ENCODE measurements at regions not wholly inside any gene's neighbourhood (a gene's known extent, or its start where the extent isn't known, plus 50 kb on each side); places are given as distances from the start of the nearest gene placed in this dataset.

DNA sequence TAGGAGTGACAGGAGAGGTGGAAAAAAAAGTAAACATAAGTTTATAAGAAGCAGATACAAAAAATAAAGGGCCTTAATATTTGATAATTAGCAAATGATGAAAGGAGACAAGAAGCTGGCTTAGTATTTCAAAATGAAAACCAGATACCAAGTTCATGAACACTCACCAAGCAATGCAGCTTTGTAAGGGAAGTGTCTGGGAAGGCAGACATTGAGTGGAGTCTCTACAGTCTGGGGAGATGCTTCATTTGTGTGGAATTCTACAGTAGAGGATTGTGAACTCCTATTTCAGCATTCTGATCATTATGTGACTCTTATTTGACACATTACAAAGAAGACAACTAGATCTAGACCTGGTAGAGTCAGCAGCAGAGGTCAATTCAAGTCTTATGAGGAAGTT lies 1072.7 kb downstream of the DSC3 start:
- Histone ChIP-seq H3K27ac (ENCODE audit: extremely low read length, insufficient read depth, low read length) (no peak overlapping the region), H3K4me1 (ENCODE audit: insufficient read depth, low read length) (no peaks in the 10 kb centered on the region), H2AFZ (ENCODE audit: low read length) (no peak overlapping the region), H3K4me2 (ENCODE audit: low read depth, low read length) (no peak overlapping the region), H3K79me2 (ENCODE audit: insufficient read depth, low read length) (no peaks in the 10 kb centered on the region), H3K4me3 (replicated peaks in 1 of 3; ENCODE audit: insufficient read depth in 1 of 3, low read depth in 2 of 3, low read length in 3 of 3) (no peak overlapping the region), H3K36me3 (replicated peaks in 1 of 2; ENCODE audit: control insufficient read depth in 1 of 2, insufficient read depth in 2 of 2, low read length in 2 of 2) (no peaks in the 10 kb centered on the region), H3K27me3 (ENCODE audit: control insufficient read depth in 1 of 2, insufficient read depth in 2 of 2, low read length in 2 of 2) (no peaks in the 10 kb centered on the region), H3K9ac (ENCODE audit: insufficient read depth, low read depth, low read length) (no peak overlapping the region), H3K9me3 (ENCODE audit: low read length) (no peaks in the 10 kb centered on the region), H4K20me1 (ENCODE audit: insufficient read depth, low read length) (no peaks in the 10 kb centered on the region)
- TF ChIP-seq ADNP (CRISPR knock-in tag; IDR thresholded peaks at IDR 0.05): no peak
- no peak for TF ChIP-seq NFYB (CRISPR knock-in tag; IDR thresholded peaks at IDR 0.05)
- TF ChIP-seq SMAD9 (CRISPR knock-in tag; IDR thresholded peaks at IDR 0.05): no peak
- TF ChIP-seq ARNTL (CRISPR knock-in tag; IDR thresholded peaks at IDR 0.05): no peak
- TF ChIP-seq, protein P1, sequence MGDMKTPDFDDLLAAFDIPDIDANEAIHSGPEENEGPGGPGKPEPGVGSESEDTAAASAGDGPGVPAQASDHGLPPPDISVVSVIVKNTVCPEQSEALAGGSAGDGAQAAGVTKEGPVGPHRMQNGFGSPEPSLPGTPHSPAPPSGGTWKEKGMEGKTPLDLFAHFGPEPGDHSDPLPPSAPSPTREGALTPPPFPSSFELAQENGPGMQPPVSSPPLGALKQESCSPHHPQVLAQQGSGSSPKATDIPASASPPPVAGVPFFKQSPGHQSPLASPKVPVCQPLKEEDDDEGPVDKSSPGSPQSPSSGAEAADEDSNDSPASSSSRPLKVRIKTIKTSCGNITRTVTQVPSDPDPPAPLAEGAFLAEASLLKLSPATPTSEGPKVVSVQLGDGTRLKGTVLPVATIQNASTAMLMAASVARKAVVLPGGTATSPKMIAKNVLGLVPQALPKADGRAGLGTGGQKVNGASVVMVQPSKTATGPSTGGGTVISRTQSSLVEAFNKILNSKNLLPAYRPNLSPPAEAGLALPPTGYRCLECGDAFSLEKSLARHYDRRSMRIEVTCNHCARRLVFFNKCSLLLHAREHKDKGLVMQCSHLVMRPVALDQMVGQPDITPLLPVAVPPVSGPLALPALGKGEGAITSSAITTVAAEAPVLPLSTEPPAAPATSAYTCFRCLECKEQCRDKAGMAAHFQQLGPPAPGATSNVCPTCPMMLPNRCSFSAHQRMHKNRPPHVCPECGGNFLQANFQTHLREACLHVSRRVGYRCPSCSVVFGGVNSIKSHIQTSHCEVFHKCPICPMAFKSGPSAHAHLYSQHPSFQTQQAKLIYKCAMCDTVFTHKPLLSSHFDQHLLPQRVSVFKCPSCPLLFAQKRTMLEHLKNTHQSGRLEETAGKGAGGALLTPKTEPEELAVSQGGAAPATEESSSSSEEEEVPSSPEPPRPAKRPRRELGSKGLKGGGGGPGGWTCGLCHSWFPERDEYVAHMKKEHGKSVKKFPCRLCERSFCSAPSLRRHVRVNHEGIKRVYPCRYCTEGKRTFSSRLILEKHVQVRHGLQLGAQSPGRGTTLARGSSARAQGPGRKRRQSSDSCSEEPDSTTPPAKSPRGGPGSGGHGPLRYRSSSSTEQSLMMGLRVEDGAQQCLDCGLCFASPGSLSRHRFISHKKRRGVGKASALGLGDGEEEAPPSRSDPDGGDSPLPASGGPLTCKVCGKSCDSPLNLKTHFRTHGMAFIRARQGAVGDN (CRISPR knock-in tag; IDR thresholded peaks at IDR 0.05): no peak
- TF ChIP-seq AKAP8 (CRISPR knock-in tag; IDR thresholded peaks at IDR 0.05): no peak
- no peak for TF ChIP-seq ZNF20 (CRISPR knock-in tag; IDR thresholded peaks at IDR 0.05)
- no peak for TF ChIP-seq ZBTB38 (CRISPR knock-in tag; IDR thresholded peaks at IDR 0.05)
- TF ChIP-seq, protein P2, sequence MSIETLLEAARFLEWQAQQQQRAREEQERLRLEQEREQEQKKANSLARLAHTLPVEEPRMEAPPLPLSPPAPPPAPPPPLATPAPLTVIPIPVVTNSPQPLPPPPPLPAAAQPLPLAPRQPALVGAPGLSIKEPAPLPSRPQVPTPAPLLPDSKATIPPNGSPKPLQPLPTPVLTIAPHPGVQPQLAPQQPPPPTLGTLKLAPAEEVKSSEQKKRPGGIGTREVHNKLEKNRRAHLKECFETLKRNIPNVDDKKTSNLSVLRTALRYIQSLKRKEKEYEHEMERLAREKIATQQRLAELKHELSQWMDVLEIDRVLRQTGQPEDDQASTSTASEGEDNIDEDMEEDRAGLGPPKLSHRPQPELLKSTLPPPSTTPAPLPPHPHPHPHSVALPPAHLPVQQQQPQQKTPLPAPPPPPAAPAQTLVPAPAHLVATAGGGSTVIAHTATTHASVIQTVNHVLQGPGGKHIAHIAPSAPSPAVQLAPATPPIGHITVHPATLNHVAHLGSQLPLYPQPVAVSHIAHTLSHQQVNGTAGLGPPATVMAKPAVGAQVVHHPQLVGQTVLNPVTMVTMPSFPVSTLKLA (IDR thresholded peaks at IDR 0.05): no peak
- TF ChIP-seq PHF20 (CRISPR knock-in tag; IDR thresholded peaks at IDR 0.05): no peak
- no peak for TF ChIP-seq XRCC5 (optimal IDR thresholded peaks at IDR 0.05; ENCODE audit: low read length)
- TF ChIP-seq, protein P3, sequence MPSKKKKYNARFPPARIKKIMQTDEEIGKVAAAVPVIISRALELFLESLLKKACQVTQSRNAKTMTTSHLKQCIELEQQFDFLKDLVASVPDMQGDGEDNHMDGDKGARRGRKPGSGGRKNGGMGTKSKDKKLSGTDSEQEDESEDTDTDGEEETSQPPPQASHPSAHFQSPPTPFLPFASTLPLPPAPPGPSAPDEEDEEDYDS (CRISPR knock-in tag; IDR thresholded peaks at IDR 0.05): no peak
- no peak for TF ChIP-seq EZH2 (conservative IDR thresholded peaks at IDR 0.05; ENCODE audit: low read depth, low read length)
- TF ChIP-seq, protein P4, sequence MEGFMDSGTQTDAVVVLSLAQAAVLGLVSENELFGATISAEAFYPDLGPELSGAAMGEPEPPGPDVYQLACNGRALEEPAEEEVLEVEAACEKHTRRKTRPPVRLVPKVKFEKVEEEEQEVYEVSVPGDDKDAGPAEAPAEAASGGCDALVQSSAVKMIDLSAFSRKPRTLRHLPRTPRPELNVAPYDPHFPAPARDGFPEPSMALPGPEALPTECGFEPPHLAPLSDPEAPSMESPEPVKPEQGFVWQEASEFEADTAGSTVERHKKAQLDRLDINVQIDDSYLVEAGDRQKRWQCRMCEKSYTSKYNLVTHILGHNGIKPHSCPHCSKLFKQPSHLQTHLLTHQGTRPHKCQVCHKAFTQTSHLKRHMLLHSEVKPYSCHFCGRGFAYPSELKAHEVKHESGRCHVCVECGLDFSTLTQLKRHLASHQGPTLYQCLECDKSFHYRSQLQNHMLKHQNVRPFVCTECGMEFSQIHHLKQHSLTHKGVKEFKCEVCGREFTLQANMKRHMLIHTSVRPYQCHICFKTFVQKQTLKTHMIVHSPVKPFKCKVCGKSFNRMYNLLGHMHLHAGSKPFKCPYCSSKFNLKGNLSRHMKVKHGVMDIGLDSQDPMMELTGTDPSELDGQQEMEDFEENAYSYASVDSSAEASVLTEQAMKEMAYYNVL (CRISPR knock-in tag; IDR thresholded peaks at IDR 0.05; ENCODE audit: borderline replicate concordance): no peak
- no peak for TF ChIP-seq TAF15 (IDR thresholded peaks at IDR 0.05; ENCODE audit: low read depth, low read length, poor library complexity, severe bottlenecking)
- TF ChIP-seq, protein P5, sequence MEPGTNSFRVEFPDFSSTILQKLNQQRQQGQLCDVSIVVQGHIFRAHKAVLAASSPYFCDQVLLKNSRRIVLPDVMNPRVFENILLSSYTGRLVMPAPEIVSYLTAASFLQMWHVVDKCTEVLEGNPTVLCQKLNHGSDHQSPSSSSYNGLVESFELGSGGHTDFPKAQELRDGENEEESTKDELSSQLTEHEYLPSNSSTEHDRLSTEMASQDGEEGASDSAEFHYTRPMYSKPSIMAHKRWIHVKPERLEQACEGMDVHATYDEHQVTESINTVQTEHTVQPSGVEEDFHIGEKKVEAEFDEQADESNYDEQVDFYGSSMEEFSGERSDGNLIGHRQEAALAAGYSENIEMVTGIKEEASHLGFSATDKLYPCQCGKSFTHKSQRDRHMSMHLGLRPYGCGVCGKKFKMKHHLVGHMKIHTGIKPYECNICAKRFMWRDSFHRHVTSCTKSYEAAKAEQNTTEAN (CRISPR knock-in tag; conservative IDR thresholded peaks at IDR 0.05): no peak
- no peak for ATAC-seq
- CTCF ChIA-PET (ENCODE audit: low intra/inter-chr PET ratio, low total read pairs): no interaction called here
- POLR2A ChIA-PET: no interaction called here
- DNase-seq (ENCODE audit: low spot score): no peak
- in situ Hi-C loops (cut with HindIII; ENCODE audit: extremely low pct_ligation_motif_present, low pct_unique_long_range_greater_than_20kb) (no loop called here), intact Hi-C loops (cut with micrococcal nuclease; ENCODE audit: unreplicated experiment) (no loop called here)
- FAIRE-seq: no peak
- no TSS peak for BruUV-seq (replicated peaks)
